ENCODE measurements at regions not wholly inside any gene's neighbourhood (a gene's known extent, or its start where the extent isn't known, plus 50 kb on each side); places are given as distances from the start of the nearest gene placed in this dataset.

DNA sequence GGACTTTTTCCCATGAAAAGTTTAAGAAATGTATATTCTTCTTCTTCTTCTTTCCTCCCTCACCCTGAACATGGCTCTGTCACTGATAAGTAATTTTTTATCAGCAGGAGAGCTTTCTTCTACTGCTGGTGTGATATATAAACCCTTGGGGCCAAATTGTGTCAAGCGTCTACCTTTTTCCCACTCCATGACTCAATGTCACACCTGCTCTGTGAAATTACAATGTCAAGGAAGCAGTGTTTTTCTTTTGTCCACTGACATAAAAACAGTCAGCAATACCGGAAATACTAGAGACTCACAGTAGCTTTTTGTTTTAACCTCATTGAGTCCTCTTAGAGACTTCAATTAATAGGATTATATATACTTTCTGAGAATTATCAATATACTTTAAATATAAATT, 416.2 kb upstream of the ADGRL4 start:
- TF ChIP-seq, protein P1, sequence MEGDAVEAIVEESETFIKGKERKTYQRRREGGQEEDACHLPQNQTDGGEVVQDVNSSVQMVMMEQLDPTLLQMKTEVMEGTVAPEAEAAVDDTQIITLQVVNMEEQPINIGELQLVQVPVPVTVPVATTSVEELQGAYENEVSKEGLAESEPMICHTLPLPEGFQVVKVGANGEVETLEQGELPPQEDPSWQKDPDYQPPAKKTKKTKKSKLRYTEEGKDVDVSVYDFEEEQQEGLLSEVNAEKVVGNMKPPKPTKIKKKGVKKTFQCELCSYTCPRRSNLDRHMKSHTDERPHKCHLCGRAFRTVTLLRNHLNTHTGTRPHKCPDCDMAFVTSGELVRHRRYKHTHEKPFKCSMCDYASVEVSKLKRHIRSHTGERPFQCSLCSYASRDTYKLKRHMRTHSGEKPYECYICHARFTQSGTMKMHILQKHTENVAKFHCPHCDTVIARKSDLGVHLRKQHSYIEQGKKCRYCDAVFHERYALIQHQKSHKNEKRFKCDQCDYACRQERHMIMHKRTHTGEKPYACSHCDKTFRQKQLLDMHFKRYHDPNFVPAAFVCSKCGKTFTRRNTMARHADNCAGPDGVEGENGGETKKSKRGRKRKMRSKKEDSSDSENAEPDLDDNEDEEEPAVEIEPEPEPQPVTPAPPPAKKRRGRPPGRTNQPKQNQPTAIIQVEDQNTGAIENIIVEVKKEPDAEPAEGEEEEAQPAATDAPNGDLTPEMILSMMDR (IDR thresholded peaks at IDR 0.05; ENCODE audit: low read length), result no peak
- no peak for TF ChIP-seq EZH2phosphoT487 (IDR thresholded peaks at IDR 0.05; ENCODE audit: low read length)

All from MM.1S (cell line).